Progenitor cell of endocrine pancreas (in vitro differentiated cells): ENCODE measurements at regions not wholly inside any gene's neighbourhood (a gene's known extent, or its start where the extent isn't known, plus 50 kb on each side); places are given as distances from the start of the nearest gene placed in this dataset.

ENCODE experiments used
- DNase-seq: peaks from one replicate; pipeline ENCODE4 v3.0.0; 2021; ENCODE audit warnings: low spot score; ENCODE audit not compliant: unreplicated experiment
- H3K27ac Mint-ChIP-seq: 2 replicates; pipeline ENCODE4 v1.8.0; 2021; ENCODE audit warnings: mild to moderate bottlenecking, moderate library complexity, mixed read lengths
- H3K27me3 Mint-ChIP-seq: 2 replicates; pipeline ENCODE4 v1.8.0; 2021; ENCODE audit warnings: mixed read lengths
- H3K36me3 Mint-ChIP-seq: 2 replicates; pipeline ENCODE4 v1.8.0; 2022; ENCODE audit warnings: mixed read lengths; ENCODE audit not compliant: insufficient read depth
- H3K4me1 Mint-ChIP-seq: 2 replicates; pipeline ENCODE4 v1.8.0; 2021; ENCODE audit warnings: low read depth, mixed read lengths
- H3K4me3 Mint-ChIP-seq: 2 replicates; pipeline ENCODE4 v1.8.0; 2021; ENCODE audit warnings: low read depth, mild to moderate bottlenecking, moderate library complexity, mixed read lengths
- H3K9me3 Mint-ChIP-seq: 2 replicates; pipeline ENCODE4 v1.8.0; 2021; ENCODE audit warnings: low read depth, mixed read lengths
- TF ChIP-seq, protein P1 (sequence below): fragments of 200-600 bp; sonication (generic); IDR thresholded peaks from one replicate; pipeline ENCODE4 v1.5.0; 2021; ENCODE audit warnings: antibody characterized with exemption, mild to moderate bottlenecking; ENCODE audit not compliant: unreplicated experiment

DNA sequence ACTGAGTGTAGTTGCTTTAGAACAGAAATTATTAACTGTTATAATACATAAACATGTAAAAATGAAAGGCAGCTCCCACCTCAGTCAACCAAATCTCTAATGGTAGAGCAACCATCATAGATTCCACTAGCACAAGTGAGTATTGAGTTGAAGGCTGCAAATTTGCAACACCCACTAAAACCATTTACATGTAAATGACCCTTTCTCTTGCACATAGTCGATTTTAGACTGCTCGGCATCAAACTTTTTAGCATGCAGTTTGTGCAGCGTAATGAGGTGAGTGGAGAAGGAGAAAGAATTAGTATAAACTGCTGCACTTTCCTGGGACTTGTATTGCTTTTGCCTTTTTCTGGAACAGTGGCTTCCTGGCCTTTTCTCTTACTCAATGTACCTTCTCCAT is 62.8 kb downstream of the FBXO5 start:
- no peak overlapping the region for H3K27ac Mint-ChIP-seq
- H3K4me1 Mint-ChIP-seq: no peaks in the 10 kb centered on the region
- no peak overlapping the region for H3K4me3 Mint-ChIP-seq
- no peaks in the 10 kb centered on the region for H3K9me3 Mint-ChIP-seq
- TF ChIP-seq, protein P1, sequence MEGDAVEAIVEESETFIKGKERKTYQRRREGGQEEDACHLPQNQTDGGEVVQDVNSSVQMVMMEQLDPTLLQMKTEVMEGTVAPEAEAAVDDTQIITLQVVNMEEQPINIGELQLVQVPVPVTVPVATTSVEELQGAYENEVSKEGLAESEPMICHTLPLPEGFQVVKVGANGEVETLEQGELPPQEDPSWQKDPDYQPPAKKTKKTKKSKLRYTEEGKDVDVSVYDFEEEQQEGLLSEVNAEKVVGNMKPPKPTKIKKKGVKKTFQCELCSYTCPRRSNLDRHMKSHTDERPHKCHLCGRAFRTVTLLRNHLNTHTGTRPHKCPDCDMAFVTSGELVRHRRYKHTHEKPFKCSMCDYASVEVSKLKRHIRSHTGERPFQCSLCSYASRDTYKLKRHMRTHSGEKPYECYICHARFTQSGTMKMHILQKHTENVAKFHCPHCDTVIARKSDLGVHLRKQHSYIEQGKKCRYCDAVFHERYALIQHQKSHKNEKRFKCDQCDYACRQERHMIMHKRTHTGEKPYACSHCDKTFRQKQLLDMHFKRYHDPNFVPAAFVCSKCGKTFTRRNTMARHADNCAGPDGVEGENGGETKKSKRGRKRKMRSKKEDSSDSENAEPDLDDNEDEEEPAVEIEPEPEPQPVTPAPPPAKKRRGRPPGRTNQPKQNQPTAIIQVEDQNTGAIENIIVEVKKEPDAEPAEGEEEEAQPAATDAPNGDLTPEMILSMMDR: no peak
- DNase-seq: no peak
- no peaks in the 10 kb centered on the region for H3K36me3 Mint-ChIP-seq
- no peaks in the 10 kb centered on the region for H3K27me3 Mint-ChIP-seq
